GM10248 (cell line): ENCODE measurements at regions not wholly inside any gene's neighbourhood (a gene's known extent, or its start where the extent isn't known, plus 50 kb on each side); places are given as distances from the start of the nearest gene placed in this dataset.

Experiments used
- CTCF ChIA-PET: fragments of 300-600 bp; sonication (Branson Sonifier 250); formaldehyde crosslinking; extraction: SDS; loops from one replicate; lab custom pipeline; 2021; ENCODE audit warnings: antibody characterized with exemption; lab: Yijun Ruan, JAX
- POLR2A ChIA-PET: fragments of 350-650 bp; sonication (Branson Sonifier 250); formaldehyde crosslinking; extraction: SDS; loops from one replicate; lab custom pipeline; 2020; ENCODE audit warnings: antibody characterized with exemption; lab: Yijun Ruan, JAX
- DNase-seq: peaks from one replicate; pipeline ENCODE4 v3.0.0; 2012; ENCODE audit errors: extremely low spot score
- TF ChIP-seq, protein P1 (sequence below): IDR thresholded peaks from 2 replicates; pipeline ENCODE4 v1.5.1; 2012; ENCODE audit warnings: mild to moderate bottlenecking, low read depth; ENCODE audit errors: extremely low read depth, missing control alignments, control extremely low read depth

GRCh38 chr15:35975941-35976340 lies 430.0 kb upstream of the DPH6 start:
- TF ChIP-seq, protein P1, sequence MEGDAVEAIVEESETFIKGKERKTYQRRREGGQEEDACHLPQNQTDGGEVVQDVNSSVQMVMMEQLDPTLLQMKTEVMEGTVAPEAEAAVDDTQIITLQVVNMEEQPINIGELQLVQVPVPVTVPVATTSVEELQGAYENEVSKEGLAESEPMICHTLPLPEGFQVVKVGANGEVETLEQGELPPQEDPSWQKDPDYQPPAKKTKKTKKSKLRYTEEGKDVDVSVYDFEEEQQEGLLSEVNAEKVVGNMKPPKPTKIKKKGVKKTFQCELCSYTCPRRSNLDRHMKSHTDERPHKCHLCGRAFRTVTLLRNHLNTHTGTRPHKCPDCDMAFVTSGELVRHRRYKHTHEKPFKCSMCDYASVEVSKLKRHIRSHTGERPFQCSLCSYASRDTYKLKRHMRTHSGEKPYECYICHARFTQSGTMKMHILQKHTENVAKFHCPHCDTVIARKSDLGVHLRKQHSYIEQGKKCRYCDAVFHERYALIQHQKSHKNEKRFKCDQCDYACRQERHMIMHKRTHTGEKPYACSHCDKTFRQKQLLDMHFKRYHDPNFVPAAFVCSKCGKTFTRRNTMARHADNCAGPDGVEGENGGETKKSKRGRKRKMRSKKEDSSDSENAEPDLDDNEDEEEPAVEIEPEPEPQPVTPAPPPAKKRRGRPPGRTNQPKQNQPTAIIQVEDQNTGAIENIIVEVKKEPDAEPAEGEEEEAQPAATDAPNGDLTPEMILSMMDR: no peak
- CTCF ChIA-PET: no interaction called here

DNA sequence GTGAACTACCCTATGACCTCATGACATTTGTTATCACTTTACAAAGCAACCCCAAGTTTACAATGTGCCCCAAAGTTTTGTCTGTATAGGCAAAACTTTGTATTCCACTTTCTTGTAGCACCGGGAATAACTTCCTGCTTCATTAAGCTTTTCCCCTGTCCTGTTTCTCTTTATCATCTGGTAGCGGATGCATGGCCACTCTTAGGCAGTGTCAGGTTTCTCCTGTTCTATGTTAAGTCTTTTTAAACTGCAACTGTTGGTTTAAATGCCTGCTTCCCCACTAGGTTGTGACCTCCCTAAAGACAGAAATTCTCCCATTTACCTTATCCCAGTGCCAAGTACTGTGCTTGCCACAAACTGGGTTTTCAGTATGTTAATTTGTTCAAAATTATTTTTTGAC lies 433.6 kb upstream of the DPH6 start:
- ChIA-PET POLR2A (no interaction called here), CTCF (no interaction called here)
- no peak for DNase-seq

More at GRCh38 chr15:35975941-35976340, 430.0 kb upstream of the DPH6 start:
- POLR2A ChIA-PET: no interaction called here
- DNase-seq: no peak

DNA sequence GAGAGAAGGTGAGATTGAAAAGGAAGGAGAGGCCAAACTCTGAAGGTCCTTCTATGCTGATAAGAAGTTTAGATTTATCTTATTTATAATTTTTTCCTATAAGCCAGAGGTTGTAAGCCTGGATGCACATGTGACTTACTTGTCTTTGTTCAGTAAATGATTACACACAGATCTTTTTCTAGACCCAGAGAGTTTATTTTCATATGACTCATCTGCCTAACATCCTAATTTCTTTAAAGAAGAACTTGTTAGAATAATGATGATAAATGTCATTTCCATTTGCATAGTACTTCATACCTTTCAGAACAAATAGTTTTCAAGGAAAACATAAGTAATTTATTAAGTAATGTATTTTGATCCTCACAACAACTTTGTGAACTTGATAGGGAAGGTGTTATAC lies 434.8 kb upstream of the DPH6 start:
- CTCF ChIA-PET: no interaction called here
- no peak for DNase-seq
- TF ChIP-seq, protein P1: no peak
- POLR2A ChIA-PET: no interaction called here

More for the DNA sequence above, 433.6 kb upstream of the DPH6 start:
- TF ChIP-seq, protein P1: no peak

DNA sequence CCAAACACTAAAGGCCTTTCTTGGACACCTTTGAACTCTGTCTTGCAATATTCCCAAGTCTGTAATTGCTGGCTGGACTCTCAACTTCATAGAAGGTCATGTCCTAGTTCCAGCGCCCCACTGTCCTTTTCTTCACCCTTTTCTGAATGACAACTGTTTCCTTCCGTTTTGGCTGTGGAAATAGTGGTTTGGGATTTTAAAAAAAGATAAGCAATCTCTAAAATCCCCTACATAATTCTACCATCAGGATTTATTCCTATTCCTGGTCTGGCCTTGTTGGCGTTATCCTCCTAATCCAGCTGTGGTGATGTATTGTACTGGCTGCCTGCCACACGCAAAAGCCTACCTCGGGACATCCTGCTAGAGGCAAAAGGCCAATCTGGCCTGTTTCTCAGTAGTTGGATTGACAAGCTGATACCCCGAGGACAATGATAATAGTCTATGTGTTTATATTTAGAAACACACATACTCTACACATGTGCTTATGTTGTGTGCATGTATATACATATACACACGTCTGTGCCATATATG lies 440.3 kb upstream of the DPH6 start:
- DNase-seq: no peak

GRCh38 chr15:35987056-35987455 lies 441.1 kb upstream of the DPH6 start:
- no peak for DNase-seq
- ChIA-PET CTCF (no interaction called here), POLR2A (no interaction called here)
- TF ChIP-seq, protein P1: no peak

More for the DNA sequence above, 440.3 kb upstream of the DPH6 start:
- TF ChIP-seq, protein P1: no peak
- ChIA-PET POLR2A (interaction anchor here (1.0 kb wide), 1 partner anchor 20 kb away, joined by 3 read pairs; no protein-coding TSS in a partner anchor), CTCF (interaction anchor here (0.7 kb wide), 1 partner anchor 50 kb away, joined by 3 read pairs; no protein-coding TSS in a partner anchor)

DNA sequence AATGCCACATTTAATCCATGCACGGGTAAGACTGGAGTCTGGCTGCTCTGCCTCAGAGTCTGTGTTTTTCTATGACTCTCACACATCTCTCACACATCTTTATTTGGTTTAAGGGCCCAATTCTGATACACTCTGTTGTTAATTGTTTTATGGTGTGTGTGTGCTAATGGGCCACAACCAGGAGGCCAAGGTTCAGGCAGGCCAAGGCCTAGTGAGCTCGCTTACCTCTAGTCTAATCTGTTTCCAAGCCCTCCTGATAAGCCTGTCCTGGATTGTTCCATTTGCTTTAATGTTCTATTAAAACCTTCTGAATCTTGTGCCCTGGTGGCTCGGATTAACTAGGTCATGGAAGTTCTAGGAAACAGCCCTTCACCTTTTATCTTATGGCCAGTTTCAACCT lies 445.4 kb upstream of the DPH6 start:
- ChIA-PET POLR2A (no interaction called here), CTCF (interaction anchor here (1.2 kb wide), 1 partner anchor 10 kb away, joined by 3 read pairs; no protein-coding TSS in a partner anchor)
- DNase-seq: no peak
- TF ChIP-seq, protein P1: no peak

DNA sequence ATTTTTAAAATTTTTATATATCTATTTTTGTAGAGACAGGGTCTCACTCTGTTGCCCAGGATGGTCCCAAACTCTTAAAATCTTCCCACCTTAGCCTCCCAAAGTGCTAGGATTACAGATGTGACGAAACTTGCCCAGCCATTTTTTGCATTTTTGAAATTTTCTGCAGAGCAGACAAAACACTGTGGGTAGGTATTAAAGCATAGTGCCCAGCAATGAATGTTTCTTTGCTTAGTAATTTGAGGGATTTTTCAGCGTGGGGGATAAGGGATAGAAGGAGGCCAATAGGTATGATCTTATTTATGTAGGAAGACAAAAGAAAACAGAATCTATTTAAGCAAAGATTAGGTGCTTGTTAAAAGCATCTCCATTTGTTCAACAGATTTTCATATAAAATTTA lies 446.8 kb upstream of the DPH6 start:
- no peak for DNase-seq
- ChIA-PET POLR2A (no interaction called here), CTCF (interaction anchor here (1.5 kb wide), 1 partner anchor 548 kb away, joined by 3 read pairs; no protein-coding TSS in a partner anchor)
- TF ChIP-seq, protein P1: no peak
